ENCODE measurements at regions not wholly inside any gene's neighbourhood (a gene's known extent, or its start where the extent isn't known, plus 50 kb on each side); places are given as distances from the start of the nearest gene placed in this dataset.

- no peak for TF ChIP-seq POLR2AphosphoS5 (IDR thresholded peaks at IDR 0.05; ENCODE audit: low read depth, low read length)
- no peak for TF ChIP-seq REST (IDR thresholded peaks at IDR 0.05; ENCODE audit: insufficient read depth in 1 of 2, low read depth in 2 of 2, low read length in 2 of 2)
- no peak for TF ChIP-seq SIN3A (IDR thresholded peaks at IDR 0.05; ENCODE audit: borderline replicate concordance, insufficient read depth, low read length)
- TF ChIP-seq TAF1 (IDR thresholded peaks at IDR 0.05; ENCODE audit: borderline replicate concordance, insufficient read depth, low read length): no peak
Observed at GRCh38 chr1:118744420-118744819, 243.7 kb downstream of the TBX15 start.
